ENCODE measurements at regions not wholly inside any gene's neighbourhood (a gene's known extent, or its start where the extent isn't known, plus 50 kb on each side); places are given as distances from the start of the nearest gene placed in this dataset.
"Not testable (repeated sequence)": the region's sequence is repeated elsewhere in the genome, so short reads cannot be mapped to it uniquely, and the experiment has no call there.

GRCh38 chr4:56575820-56576429 is 70.3 kb downstream of the ARL9 start:
- in situ Hi-C loops (cut with MboI; ENCODE audit: low pct_unique_long_range_greater_than_20kb, low sequenced_read_pairs), result no loop called here
- peak; percentile 49 for DNase-seq

DNA sequence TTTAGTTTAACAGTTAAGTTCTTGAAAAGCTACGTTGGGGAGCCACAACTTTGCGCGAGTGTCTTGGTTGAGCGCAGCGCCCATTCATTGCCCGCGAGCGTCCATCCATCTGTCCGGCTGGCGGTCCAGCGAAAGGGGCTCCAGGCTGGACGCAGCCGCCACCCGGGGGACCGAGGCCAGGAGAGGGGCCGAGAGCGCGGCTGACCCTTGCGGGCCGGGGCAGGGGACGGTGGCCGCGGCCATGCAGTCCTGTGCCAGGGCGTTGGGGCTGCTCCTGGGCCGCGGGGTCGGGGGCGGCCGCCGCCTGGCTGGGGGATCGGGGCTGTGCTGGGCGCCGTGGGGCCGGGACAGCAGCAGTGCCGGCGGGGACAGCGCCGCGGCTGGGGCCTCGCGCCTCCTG is 86.8 kb downstream of the ARL9 start:
- in situ Hi-C loops (cut with MboI; ENCODE audit: low pct_unique_long_range_greater_than_20kb, low sequenced_read_pairs); DNase-seq: not testable (repeated sequence)
